ENCODE measurements at regions not wholly inside any gene's neighbourhood (a gene's known extent, or its start where the extent isn't known, plus 50 kb on each side); places are given as distances from the start of the nearest gene placed in this dataset.

DNA sequence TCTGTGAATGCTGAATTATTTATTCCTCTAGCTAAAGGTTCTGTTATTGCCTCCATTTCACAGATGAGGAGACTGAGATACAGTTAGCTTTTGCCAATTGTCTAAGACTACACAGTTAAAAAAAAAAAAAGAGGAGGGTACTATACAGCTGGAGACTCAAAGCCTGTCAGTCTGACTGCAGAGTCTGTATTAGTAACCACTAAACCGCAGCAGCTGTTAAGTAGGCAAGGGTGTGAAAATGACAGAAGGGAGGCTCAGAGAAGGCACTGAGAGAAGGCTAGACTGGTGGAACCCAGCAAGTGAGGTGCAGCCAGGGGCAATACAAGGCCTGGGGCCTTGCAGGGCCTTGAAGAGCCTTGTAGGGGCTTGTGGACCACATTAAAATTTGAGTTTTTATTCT lies 181.2 kb downstream of the CSNK2A3 start (continued):
- TF ChIP-seq, protein P1, sequence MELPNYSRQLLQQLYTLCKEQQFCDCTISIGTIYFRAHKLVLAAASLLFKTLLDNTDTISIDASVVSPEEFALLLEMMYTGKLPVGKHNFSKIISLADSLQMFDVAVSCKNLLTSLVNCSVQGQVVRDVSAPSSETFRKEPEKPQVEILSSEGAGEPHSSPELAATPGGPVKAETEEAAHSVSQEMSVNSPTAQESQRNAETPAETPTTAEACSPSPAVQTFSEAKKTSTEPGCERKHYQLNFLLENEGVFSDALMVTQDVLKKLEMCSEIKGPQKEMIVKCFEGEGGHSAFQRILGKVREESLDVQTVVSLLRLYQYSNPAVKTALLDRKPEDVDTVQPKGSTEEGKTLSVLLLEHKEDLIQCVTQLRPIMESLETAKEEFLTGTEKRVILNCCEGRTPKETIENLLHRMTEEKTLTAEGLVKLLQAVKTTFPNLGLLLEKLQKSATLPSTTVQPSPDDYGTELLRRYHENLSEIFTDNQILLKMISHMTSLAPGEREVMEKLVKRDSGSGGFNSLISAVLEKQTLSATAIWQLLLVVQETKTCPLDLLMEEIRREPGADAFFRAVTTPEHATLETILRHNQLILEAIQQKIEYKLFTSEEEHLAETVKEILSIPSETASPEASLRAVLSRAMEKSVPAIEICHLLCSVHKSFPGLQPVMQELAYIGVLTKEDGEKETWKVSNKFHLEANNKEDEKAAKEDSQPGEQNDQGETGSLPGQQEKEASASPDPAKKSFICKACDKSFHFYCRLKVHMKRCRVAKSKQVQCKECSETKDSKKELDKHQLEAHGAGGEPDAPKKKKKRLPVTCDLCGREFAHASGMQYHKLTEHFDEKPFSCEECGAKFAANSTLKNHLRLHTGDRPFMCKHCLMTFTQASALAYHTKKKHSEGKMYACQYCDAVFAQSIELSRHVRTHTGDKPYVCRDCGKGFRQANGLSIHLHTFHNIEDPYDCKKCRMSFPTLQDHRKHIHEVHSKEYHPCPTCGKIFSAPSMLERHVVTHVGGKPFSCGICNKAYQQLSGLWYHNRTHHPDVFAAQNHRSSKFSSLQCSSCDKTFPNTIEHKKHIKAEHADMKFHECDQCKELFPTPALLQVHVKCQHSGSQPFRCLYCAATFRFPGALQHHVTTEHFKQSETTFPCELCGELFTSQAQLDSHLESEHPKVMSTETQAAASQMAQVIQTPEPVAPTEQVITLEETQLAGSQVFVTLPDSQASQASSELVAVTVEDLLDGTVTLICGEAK (IDR thresholded peaks at IDR 0.05; ENCODE audit: borderline replicate concordance), result no peak
- TF ChIP-seq SMARCA5 (IDR thresholded peaks at IDR 0.05) (peak; percentile 93), SUPT20H (IDR thresholded peaks at IDR 0.05; ENCODE audit: borderline replicate concordance, control insufficient read depth, low read depth, low read length) (no peak), STAT3 (IDR thresholded peaks at IDR 0.05; ENCODE audit: low read depth, low read length) (no peak), POLR2AphosphoS2 (IDR thresholded peaks at IDR 0.05; ENCODE audit: low read depth, low read length) (no peak), KLF5 (IDR thresholded peaks at IDR 0.05; ENCODE audit: partially characterized antibody) (no peak), TCF12 (IDR thresholded peaks at IDR 0.05; ENCODE audit: low read depth, low read length) (peak; percentile 97), ZNF217 (IDR thresholded peaks at IDR 0.05) (peak; percentile 55; the same call in 1 of the 2 replicates), PAX8 (IDR thresholded peaks at IDR 0.05) (no peak), HDGF (IDR thresholded peaks at IDR 0.05) (no peak), ZNF384 (IDR thresholded peaks at IDR 0.05; ENCODE audit: borderline replicate concordance, low read depth, low read length) (peak; percentile 92), WRNIP1 (IDR thresholded peaks at IDR 0.05; ENCODE audit: borderline replicate concordance, low read depth, low read length) (no peak), NBN (IDR thresholded peaks at IDR 0.05) (peak; percentile 76; the same call in 1 of the 2 replicates), ZNF622 (IDR thresholded peaks at IDR 0.05) (no peak), IKZF2 (IDR thresholded peaks at IDR 0.05) (peak in 1 of 2 experiments; percentile 37; a peak in 1 of 4 replicates), ETV6 (conservative IDR thresholded peaks at IDR 0.05 in 1 of 2, IDR thresholded peaks at IDR 0.05 in 1 of 2; ENCODE audit: borderline replicate concordance in 1 of 2, low read depth in 1 of 2) (no peak)
- TF ChIP-seq, protein P2, sequence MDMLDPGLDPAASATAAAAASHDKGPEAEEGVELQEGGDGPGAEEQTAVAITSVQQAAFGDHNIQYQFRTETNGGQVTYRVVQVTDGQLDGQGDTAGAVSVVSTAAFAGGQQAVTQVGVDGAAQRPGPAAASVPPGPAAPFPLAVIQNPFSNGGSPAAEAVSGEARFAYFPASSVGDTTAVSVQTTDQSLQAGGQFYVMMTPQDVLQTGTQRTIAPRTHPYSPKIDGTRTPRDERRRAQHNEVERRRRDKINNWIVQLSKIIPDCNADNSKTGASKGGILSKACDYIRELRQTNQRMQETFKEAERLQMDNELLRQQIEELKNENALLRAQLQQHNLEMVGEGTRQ (IDR thresholded peaks at IDR 0.05; ENCODE audit: borderline replicate concordance, low read depth, low read length), result no peak
- TF ChIP-seq, protein P3, sequence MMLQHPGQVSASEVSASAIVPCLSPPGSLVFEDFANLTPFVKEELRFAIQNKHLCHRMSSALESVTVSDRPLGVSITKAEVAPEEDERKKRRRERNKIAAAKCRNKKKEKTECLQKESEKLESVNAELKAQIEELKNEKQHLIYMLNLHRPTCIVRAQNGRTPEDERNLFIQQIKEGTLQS (IDR thresholded peaks at IDR 0.05; ENCODE audit: borderline replicate concordance, extremely low read depth, low read depth, low read length), result no peak
- TF ChIP-seq, protein P4, sequence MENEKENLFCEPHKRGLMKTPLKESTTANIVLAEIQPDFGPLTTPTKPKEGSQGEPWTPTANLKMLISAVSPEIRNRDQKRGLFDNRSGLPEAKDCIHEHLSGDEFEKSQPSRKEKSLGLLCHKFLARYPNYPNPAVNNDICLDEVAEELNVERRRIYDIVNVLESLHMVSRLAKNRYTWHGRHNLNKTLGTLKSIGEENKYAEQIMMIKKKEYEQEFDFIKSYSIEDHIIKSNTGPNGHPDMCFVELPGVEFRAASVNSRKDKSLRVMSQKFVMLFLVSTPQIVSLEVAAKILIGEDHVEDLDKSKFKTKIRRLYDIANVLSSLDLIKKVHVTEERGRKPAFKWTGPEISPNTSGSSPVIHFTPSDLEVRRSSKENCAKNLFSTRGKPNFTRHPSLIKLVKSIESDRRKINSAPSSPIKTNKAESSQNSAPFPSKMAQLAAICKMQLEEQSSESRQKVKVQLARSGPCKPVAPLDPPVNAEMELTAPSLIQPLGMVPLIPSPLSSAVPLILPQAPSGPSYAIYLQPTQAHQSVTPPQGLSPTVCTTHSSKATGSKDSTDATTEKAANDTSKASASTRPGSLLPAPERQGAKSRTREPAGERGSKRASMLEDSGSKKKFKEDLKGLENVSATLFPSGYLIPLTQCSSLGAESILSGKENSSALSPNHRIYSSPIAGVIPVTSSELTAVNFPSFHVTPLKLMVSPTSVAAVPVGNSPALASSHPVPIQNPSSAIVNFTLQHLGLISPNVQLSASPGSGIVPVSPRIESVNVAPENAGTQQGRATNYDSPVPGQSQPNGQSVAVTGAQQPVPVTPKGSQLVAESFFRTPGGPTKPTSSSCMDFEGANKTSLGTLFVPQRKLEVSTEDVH (IDR thresholded peaks at IDR 0.05; ENCODE audit: low read depth, partially characterized antibody), result no peak
- TF ChIP-seq, protein P5, sequence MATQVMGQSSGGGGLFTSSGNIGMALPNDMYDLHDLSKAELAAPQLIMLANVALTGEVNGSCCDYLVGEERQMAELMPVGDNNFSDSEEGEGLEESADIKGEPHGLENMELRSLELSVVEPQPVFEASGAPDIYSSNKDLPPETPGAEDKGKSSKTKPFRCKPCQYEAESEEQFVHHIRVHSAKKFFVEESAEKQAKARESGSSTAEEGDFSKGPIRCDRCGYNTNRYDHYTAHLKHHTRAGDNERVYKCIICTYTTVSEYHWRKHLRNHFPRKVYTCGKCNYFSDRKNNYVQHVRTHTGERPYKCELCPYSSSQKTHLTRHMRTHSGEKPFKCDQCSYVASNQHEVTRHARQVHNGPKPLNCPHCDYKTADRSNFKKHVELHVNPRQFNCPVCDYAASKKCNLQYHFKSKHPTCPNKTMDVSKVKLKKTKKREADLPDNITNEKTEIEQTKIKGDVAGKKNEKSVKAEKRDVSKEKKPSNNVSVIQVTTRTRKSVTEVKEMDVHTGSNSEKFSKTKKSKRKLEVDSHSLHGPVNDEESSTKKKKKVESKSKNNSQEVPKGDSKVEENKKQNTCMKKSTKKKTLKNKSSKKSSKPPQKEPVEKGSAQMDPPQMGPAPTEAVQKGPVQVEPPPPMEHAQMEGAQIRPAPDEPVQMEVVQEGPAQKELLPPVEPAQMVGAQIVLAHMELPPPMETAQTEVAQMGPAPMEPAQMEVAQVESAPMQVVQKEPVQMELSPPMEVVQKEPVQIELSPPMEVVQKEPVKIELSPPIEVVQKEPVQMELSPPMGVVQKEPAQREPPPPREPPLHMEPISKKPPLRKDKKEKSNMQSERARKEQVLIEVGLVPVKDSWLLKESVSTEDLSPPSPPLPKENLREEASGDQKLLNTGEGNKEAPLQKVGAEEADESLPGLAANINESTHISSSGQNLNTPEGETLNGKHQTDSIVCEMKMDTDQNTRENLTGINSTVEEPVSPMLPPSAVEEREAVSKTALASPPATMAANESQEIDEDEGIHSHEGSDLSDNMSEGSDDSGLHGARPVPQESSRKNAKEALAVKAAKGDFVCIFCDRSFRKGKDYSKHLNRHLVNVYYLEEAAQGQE (IDR thresholded peaks at IDR 0.05; ENCODE audit: low read depth, low read length), result no peak
